IMR-90 (cell line): ENCODE measurements at regions not wholly inside any gene's neighbourhood (a gene's known extent, or its start where the extent isn't known, plus 50 kb on each side); places are given as distances from the start of the nearest gene placed in this dataset.

Experiments
- ATAC-seq: fragments of 200-7000 bp; cut with Tn5 transposase; 2 replicates; pipeline ENCODE4 v1.9.1; 2020; ENCODE audit warnings: low read depth, mild to moderate bottlenecking, moderate library complexity
- BruUV-seq: library from RNA; stranded (reverse); fragments of 400-500 nt; replicated peaks from 2 replicates; lab custom pipeline; 2021; lab: Mats Ljungman, UMichigan
- CTCF ChIA-PET: fragments of 300-600 bp; formaldehyde crosslinking; extraction: SDS; loops from one replicate; lab custom pipeline; 2021; ENCODE audit warnings: antibody characterized with exemption; lab: Yijun Ruan, JAX
- POLR2A ChIA-PET: fragments of 300-600 bp; sonication (Branson Sonifier 250); formaldehyde crosslinking; loops from one replicate; lab custom pipeline; 2022; ENCODE audit warnings: antibody characterized with exemption; ENCODE audit not compliant: unreplicated experiment; lab: Charles Lee
- DNase-seq: peaks from one replicate; pipeline ENCODE4 v3.0.0; 2013
- H2AFZ ChIP-seq: replicated peaks from 2 replicates; pipeline ENCODE3; 2013; ENCODE audit warnings: low read length, mild to moderate bottlenecking; ENCODE audit not compliant: poor library complexity
- H2AK5ac ChIP-seq: 2 replicates; pipeline ENCODE4 v1.6.1; 2013; ENCODE audit warnings: low read depth, low read length, inconsistent platforms
- H2AK9ac ChIP-seq: replicated peaks from 2 replicates; pipeline ENCODE3; 2013; ENCODE audit warnings: mild to moderate bottlenecking, low read depth, low read length, moderate library complexity; ENCODE audit not compliant: poor library complexity
- H2BK120ac ChIP-seq: 2 replicates; pipeline ENCODE4 v1.6.1; 2013; ENCODE audit warnings: low read depth, low read length, inconsistent platforms
- H2BK15ac ChIP-seq: 3 replicates; pipeline ENCODE4 v1.6.1; 2013; ENCODE audit warnings: low read depth, low read length, inconsistent platforms
- H2BK20ac ChIP-seq: 2 replicates; pipeline ENCODE4 v1.6.1; 2013; ENCODE audit warnings: low read depth, mild to moderate bottlenecking, inconsistent platforms, low read length, moderate library complexity
- H2BK5ac ChIP-seq: 2 replicates; pipeline ENCODE4 v1.6.1; 2013; ENCODE audit warnings: mild to moderate bottlenecking, low read depth, low read length, inconsistent platforms; ENCODE audit not compliant: poor library complexity, severe bottlenecking
- H3K14ac ChIP-seq: replicated peaks from 2 replicates; pipeline ENCODE4 v1.6.1; 2013; ENCODE audit warnings: low read depth, low read length, inconsistent platforms
- H3K18ac ChIP-seq: 2 replicates; pipeline ENCODE4 v1.6.1; 2013; ENCODE audit warnings: low read depth, low read length, control low read depth
- H3K23ac ChIP-seq: 2 replicates; pipeline ENCODE4 v1.6.1; 2013; ENCODE audit warnings: low read depth, low read length, inconsistent platforms
- H3K27ac ChIP-seq: 2 replicates; pipeline ENCODE4 v1.5.1; 2013; ENCODE audit warnings: mild to moderate bottlenecking, control low read depth, low read length; ENCODE audit not compliant: insufficient read depth
- H3K27me3 ChIP-seq: 2 replicates; pipeline ENCODE4 v1.6.1; 2013; ENCODE audit warnings: low read length; ENCODE audit not compliant: control insufficient read depth, insufficient read depth
- H3K36me3 ChIP-seq: 2 replicates; pipeline ENCODE4 v1.6.1; 2013; ENCODE audit warnings: low read length, mixed read lengths; ENCODE audit not compliant: control insufficient read depth, insufficient read depth
- H3K4ac ChIP-seq: 2 replicates; pipeline ENCODE4 v1.6.1; 2013; ENCODE audit warnings: low read depth, low read length, inconsistent platforms
- H3K4me1 ChIP-seq: 2 replicates; pipeline ENCODE4 v1.6.1; 2013; ENCODE audit warnings: low read length, mixed read lengths; ENCODE audit not compliant: control insufficient read depth, insufficient read depth
- H3K4me2 ChIP-seq: 2 replicates; pipeline ENCODE4 v1.6.1; 2013; ENCODE audit warnings: low read depth, mild to moderate bottlenecking, control low read depth, low read length, moderate library complexity
- H3K4me3 ChIP-seq: 2 replicates; pipeline ENCODE4 v1.5.1; 2013; ENCODE audit warnings: low read depth, mild to moderate bottlenecking, control low read depth, low read length, moderate library complexity; ENCODE audit not compliant: insufficient read depth
- H3K56ac ChIP-seq: 2 replicates; pipeline ENCODE4 v1.6.1; 2013; ENCODE audit warnings: low read length, inconsistent platforms; ENCODE audit not compliant: insufficient read depth; ENCODE audit errors: extremely low read depth
- H3K79me1 ChIP-seq, 2 experiments: 2 replicates each; pipeline ENCODE4 v1.6.1; 2013; ENCODE audit warnings: low read length in 2 of 2, inconsistent platforms in 1 of 2, low read depth in 1 of 2
- H3K9ac ChIP-seq: 2 replicates; pipeline ENCODE4 v1.6.1; 2013; ENCODE audit warnings: low read depth, low read length, control low read depth
- H3K9me1 ChIP-seq: 2 replicates; pipeline ENCODE4 v1.6.1; 2013; ENCODE audit warnings: low read length, inconsistent platforms; ENCODE audit not compliant: insufficient read depth
- H3K9me3 ChIP-seq: 2 replicates; pipeline ENCODE4 v1.6.1; 2013; ENCODE audit warnings: low read length; ENCODE audit not compliant: control insufficient read depth, insufficient read depth
- H4K20me1 ChIP-seq: 2 replicates; pipeline ENCODE4 v1.6.1; 2013; ENCODE audit warnings: low read length, inconsistent platforms; ENCODE audit not compliant: insufficient read depth
- H4K5ac ChIP-seq: 2 replicates; pipeline ENCODE4 v1.6.1; 2013; ENCODE audit warnings: mild to moderate bottlenecking, low read depth, low read length, control low read depth
- H4K8ac ChIP-seq, 2 experiments: 2 replicates each; pipeline ENCODE4 v1.6.1; 2013; ENCODE audit warnings: low read depth in 2 of 2, low read length in 2 of 2, control low read depth in 1 of 2, inconsistent platforms in 1 of 2
- H4K91ac ChIP-seq: 2 replicates; pipeline ENCODE4 v1.6.1; 2013; ENCODE audit warnings: low read depth, low read length, inconsistent platforms; ENCODE audit not compliant: insufficient read depth
- BHLHE40 ChIP-seq: fragments of 150-350 bp; IDR thresholded peaks from 2 replicates; pipeline ENCODE4 v1.6.1; 2016; ENCODE audit warnings: mild to moderate bottlenecking, low read depth, low read length
- CEBPB ChIP-seq: IDR thresholded peaks from 2 replicates; pipeline ENCODE4 v1.6.1; 2012; ENCODE audit warnings: low read depth, low read length, improper control_type of control experiment
- CHD1 ChIP-seq: IDR thresholded peaks from 2 replicates; pipeline ENCODE4 v1.6.1; 2012; ENCODE audit warnings: low read depth, low read length, improper control_type of control experiment
- FOS ChIP-seq: fragments of 150-350 bp; IDR thresholded peaks from 2 replicates; pipeline ENCODE4 v1.6.1; 2016; ENCODE audit warnings: low read depth, low read length
- MAFK ChIP-seq: IDR thresholded peaks from 2 replicates; pipeline ENCODE4 v1.6.1; 2012; ENCODE audit warnings: low read depth, low read length, improper control_type of control experiment
- MAZ ChIP-seq: IDR thresholded peaks from 2 replicates; pipeline ENCODE4 v1.6.1; 2012; ENCODE audit warnings: low read depth, mild to moderate bottlenecking, low read length, improper control_type of control experiment, moderate library complexity, borderline replicate concordance
- MXI1 ChIP-seq: IDR thresholded peaks from 2 replicates; pipeline ENCODE4 v1.6.1; 2012; ENCODE audit warnings: low read depth, mild to moderate bottlenecking, low read length, moderate library complexity, borderline replicate concordance
- NFE2L2 ChIP-seq: fragments of 150-350 bp; IDR thresholded peaks from 2 replicates; pipeline ENCODE4 v1.6.1; 2016; ENCODE audit warnings: low read depth, mild to moderate bottlenecking, low read length
- POLR2A ChIP-seq: IDR thresholded peaks from 2 replicates; pipeline ENCODE4 v1.6.1; 2012; ENCODE audit warnings: mild to moderate bottlenecking, low read depth, low read length
- RAD21 ChIP-seq: IDR thresholded peaks from 2 replicates; pipeline ENCODE4 v1.6.1; 2012; ENCODE audit warnings: low read length, improper control_type of control experiment
- RCOR1 ChIP-seq: IDR thresholded peaks from 2 replicates; pipeline ENCODE4 v1.6.1; 2012; ENCODE audit warnings: mild to moderate bottlenecking, low read length, improper control_type of control experiment; ENCODE audit not compliant: insufficient replicate concordance
- RFX5 ChIP-seq: IDR thresholded peaks from 2 replicates; pipeline ENCODE4 v1.8.0; 2012; ENCODE audit warnings: low read depth, mild to moderate bottlenecking, low read length, moderate library complexity
- SMC3 ChIP-seq: fragments of 150-350 bp; IDR thresholded peaks from 2 replicates; pipeline ENCODE4 v1.6.1; 2016; ENCODE audit warnings: low read depth, mild to moderate bottlenecking, antibody characterized with exemption, low read length, moderate library complexity
- WGBS, 2 experiments: methylation state at CpG; one replicate each; pipeline versions ENCODE4 v1.1.5 to v1.1.7; 2013; ENCODE audit warnings: missing lambda C conversion rate in 2 of 2; ENCODE audit not compliant: insufficient read length in 1 of 2; ENCODE audit errors: extremely low coverage in 2 of 2; 5-methylcytosine and 5-hydroxymethylcytosine counted together
- dilution Hi-C: fragments of 300-500 bp; cut with HindIII; formaldehyde crosslinking; loops from one replicate; pipeline ENCODE4 v1.14.3; 2018; ENCODE audit warnings: low sequenced_read_pairs; ENCODE audit not compliant: unreplicated experiment
- in situ Hi-C: fragments of 300-500 bp; cut with MboI; formaldehyde crosslinking; loops from 3 replicates; pipeline ENCODE4 v1.14.3; 2019; ENCODE audit warnings: low sequenced_read_pairs, inconsistent platforms, mixed read lengths
- intact Hi-C: fragments of 100-400 bp; cut with micrococcal nuclease; formaldehyde crosslinking; loops from 2 replicates; pipeline ENCODE4 v1.10.0; 2022
- TF ChIP-seq, protein P1 (sequence below): conservative IDR thresholded peaks from 2 replicates; pipeline ENCODE4 v1.5.1; 2012; ENCODE audit warnings: mild to moderate bottlenecking, low read depth, low read length, improper control_type of control experiment
- TF ChIP-seq, protein P2 (sequence below): fragments of 150-350 bp; IDR thresholded peaks from 2 replicates; pipeline ENCODE4 v1.6.1; 2016; ENCODE audit warnings: low read depth, mild to moderate bottlenecking, low read length, moderate library complexity, borderline replicate concordance
- TF ChIP-seq, protein P3 (sequence below): fragments of 150-350 bp; IDR thresholded peaks from 2 replicates; pipeline ENCODE4 v1.6.1; 2017; ENCODE audit warnings: mild to moderate bottlenecking, antibody characterized with exemption, low read length, low read depth

DNA sequence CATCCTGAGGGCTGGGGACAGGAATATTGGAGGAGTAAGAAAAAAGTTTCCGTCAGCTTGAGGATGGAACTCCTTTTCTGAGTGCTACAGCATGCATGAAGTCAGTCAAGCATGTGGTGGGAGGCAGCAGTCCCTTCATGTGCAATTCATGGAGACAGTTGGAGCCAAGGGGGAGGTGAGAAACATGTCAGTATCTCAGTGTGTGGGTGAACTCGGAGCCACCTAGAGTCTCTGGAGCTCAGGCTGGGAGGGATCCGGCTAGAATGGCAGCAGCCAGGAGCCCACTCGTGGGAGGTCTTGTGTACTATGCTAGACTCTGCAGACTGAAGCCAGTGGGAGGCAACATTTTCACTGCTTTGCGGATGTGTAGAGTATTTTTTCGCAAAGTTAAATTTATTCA, 60.3 kb downstream of the AVPR1A start:
- Histone ChIP-seq H4K91ac (no peak overlapping the region), H3K27me3 (peaks cover 2% of the 10 kb centered on the region; the same call in 1 of the 2 replicates), H3K36me3 (no peaks in the 10 kb centered on the region), H3K9me3 (no peaks in the 10 kb centered on the region), H2BK5ac (no peak overlapping the region), H3K27ac (no peak overlapping the region), H2BK20ac (no peak overlapping the region), H3K9ac (no peak overlapping the region), H3K79me1 (no peaks in the 10 kb centered on the region), H3K4me2 (no peak overlapping the region), H3K4me3 (no peak overlapping the region), H4K20me1 (no peaks in the 10 kb centered on the region), H3K23ac (no peak overlapping the region), H2BK120ac (no peak overlapping the region), H3K14ac (no peak overlapping the region), H3K9me1 (no peaks in the 10 kb centered on the region; the same call in 1 of the 2 replicates), H2AK9ac (no peak overlapping the region), H2BK15ac (no peak overlapping the region), H2AK5ac (no peak overlapping the region), H3K18ac (no peak overlapping the region), H3K4me1 (no peaks in the 10 kb centered on the region), H4K5ac (no peak overlapping the region), H3K56ac (no peak overlapping the region), H3K4ac (no peak overlapping the region), H2AFZ (no peak overlapping the region), H4K8ac (no peak overlapping the region)
- DNase-seq (no peak), ATAC-seq (no peak)
- dilution Hi-C loops (no loop called here), intact Hi-C loops (no loop called here), in situ Hi-C loops (no loop called here)
- ChIA-PET POLR2A (no interaction called here), CTCF (no interaction called here)
- TF ChIP-seq FOS (no peak), RCOR1 (no peak), POLR2A (no peak), MAFK (no peak), RAD21 (no peak), MXI1 (no peak), CEBPB (no peak), BHLHE40 (no peak), MAZ (no peak), RFX5 (no peak), NFE2L2 (no peak), SMC3 (no peak), CHD1 (no peak)
- TF ChIP-seq, protein P1, sequence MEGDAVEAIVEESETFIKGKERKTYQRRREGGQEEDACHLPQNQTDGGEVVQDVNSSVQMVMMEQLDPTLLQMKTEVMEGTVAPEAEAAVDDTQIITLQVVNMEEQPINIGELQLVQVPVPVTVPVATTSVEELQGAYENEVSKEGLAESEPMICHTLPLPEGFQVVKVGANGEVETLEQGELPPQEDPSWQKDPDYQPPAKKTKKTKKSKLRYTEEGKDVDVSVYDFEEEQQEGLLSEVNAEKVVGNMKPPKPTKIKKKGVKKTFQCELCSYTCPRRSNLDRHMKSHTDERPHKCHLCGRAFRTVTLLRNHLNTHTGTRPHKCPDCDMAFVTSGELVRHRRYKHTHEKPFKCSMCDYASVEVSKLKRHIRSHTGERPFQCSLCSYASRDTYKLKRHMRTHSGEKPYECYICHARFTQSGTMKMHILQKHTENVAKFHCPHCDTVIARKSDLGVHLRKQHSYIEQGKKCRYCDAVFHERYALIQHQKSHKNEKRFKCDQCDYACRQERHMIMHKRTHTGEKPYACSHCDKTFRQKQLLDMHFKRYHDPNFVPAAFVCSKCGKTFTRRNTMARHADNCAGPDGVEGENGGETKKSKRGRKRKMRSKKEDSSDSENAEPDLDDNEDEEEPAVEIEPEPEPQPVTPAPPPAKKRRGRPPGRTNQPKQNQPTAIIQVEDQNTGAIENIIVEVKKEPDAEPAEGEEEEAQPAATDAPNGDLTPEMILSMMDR, result no peak
- TF ChIP-seq, protein P2, sequence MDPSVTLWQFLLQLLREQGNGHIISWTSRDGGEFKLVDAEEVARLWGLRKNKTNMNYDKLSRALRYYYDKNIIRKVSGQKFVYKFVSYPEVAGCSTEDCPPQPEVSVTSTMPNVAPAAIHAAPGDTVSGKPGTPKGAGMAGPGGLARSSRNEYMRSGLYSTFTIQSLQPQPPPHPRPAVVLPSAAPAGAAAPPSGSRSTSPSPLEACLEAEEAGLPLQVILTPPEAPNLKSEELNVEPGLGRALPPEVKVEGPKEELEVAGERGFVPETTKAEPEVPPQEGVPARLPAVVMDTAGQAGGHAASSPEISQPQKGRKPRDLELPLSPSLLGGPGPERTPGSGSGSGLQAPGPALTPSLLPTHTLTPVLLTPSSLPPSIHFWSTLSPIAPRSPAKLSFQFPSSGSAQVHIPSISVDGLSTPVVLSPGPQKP, result no peak
- TF ChIP-seq, protein P3, sequence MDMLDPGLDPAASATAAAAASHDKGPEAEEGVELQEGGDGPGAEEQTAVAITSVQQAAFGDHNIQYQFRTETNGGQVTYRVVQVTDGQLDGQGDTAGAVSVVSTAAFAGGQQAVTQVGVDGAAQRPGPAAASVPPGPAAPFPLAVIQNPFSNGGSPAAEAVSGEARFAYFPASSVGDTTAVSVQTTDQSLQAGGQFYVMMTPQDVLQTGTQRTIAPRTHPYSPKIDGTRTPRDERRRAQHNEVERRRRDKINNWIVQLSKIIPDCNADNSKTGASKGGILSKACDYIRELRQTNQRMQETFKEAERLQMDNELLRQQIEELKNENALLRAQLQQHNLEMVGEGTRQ, result no peak
- BruUV-seq, result no TSS peak
- WGBS, 2 experiments, result 69% methylated on average over 4 of the region's 6 CpGs; no CpG with 5 or more reads in 1 of the 2 experiments
